NCI-H2081 (cell line): ENCODE measurements at regions not wholly inside any gene's neighbourhood (a gene's known extent, or its start where the extent isn't known, plus 50 kb on each side); places are given as distances from the start of the nearest gene placed in this dataset.

Source experiments
- DNase-seq, 2 experiments: peaks; one replicate each; lab custom pipeline; 2025; lab: John Stamatoyannopoulos, UW

DNA sequence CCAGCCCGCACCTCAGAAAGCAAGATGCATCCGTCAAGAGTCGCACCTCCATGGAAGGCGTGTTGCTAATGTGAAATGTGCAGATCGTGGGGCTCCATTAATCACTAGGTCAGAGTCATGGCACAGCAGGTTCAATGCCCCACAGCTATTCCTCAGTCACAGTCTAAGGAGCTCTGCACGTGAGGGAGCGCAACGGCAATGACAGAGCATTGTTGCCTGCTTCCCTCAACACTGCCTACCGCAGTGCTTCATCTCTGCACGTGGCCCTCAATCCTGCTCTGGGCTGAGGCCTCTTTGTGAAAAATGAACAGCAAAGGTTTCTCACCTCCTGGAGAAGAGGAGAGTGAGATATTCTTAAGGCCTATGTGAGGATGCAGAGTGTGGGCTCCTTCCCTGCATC is 995.2 kb upstream of the TMEM132C start:
- no peak for DNase-seq

- no peak for DNase-seq
These were observed 994.1 kb upstream of the TMEM132C start for GRCh38 chr12:127272864-127273263.

GRCh38 chr12:127273626-127274025 is 993.3 kb upstream of the TMEM132C start:
- DNase-seq = no peak

GRCh38 chr12:127275416-127275815 is 991.6 kb upstream of the TMEM132C start:
- DNase-seq = no peak

DNA sequence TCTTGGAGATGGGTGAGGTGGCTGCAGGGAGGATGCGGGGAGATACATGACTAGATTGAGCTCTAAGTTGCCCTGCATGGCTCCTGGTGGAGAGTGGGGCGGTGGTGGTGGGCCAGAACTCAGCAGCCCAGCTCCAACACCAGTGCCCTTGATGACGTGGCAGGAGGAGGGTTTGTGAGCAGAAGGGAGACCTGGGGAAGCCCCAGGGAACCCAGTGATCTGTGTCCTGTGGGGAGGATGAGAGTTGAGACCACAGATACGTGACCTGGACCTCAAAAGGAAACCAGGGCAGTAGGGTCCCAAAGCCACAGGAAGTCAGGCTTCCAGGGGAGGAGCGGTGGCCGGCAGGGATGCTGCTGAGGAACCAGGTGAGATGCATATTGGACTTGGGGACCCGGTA is 989.1 kb upstream of the TMEM132C start:
- DNase-seq = no peak

- DNase-seq = no peak
These were observed 988.6 kb upstream of the TMEM132C start for GRCh38 chr12:127278351-127278750.

DNA sequence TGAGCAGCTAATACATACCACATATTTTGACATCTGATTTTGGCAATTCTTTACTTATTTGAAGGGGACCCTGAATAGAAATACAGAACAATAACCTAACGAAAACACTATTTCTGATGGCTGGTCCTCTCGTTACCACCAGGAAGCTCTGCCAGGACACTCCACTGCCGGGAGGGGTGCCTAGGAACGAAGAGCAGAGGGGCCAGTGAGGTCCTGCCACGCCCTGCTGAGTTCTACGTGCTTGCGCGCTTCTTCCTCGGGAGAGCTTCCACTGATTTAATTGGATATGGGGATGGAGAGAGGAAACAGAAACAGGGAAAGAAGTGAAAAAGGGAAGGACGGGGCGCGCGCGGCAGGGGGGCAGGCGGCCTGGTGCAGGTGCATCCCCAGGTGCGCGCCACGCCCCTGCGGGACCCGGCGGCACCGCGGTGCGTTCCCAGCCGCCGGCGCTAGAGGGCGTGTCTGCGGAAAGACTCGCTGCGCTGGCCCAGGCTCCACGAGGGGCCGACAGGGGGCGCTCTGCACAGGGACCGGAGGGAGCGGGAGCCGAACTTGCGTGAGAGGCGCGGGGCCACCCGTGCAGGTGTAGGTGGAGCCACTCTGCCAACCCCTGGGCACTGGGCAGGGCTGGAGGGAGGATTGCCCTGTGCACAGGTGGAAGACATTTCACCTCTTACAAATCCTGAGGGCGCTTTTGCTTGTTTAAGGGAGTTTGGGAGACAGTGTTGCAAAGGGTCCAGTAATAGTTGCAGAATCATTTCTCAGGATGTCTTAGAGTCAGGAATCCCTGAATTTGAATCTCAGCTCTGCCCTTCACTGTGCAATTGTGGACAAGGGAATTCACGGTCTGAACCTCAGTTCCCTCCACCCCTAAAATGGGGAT is 986.3 kb upstream of the TMEM132C start:
- peak; percentile 49 to 65 for DNase-seq

GRCh38 chr12:127282786-127283565 is 984.0 kb upstream of the TMEM132C start:
- no peak for DNase-seq

GRCh38 chr12:127284021-127284420 is 982.9 kb upstream of the TMEM132C start:
- DNase-seq = no peak

DNA sequence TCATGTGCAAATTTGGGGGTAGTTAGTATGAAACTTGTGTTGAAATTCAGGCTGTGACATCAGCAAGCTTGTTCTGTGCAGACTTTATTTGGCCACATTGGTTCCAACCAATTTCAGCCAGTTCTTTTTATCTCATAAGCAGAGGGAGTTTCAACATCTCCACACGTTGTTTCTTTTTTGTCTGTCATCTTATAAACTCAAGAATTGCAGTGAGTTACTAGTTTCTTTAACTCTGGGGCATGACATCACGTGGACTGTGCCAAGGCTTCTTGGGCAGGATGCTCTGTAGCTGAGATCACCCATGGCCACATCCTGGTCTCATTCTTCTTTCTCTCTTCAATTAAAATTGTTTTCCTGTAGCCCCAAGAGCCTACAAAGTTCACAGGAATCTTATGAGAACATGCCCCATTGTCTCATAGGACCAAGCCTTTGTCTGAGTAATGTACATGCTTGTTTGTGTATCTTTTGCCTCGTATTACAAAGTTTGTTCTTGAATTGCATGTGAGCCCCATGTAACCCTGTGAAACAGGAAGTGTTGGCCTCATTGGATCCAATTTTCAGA is 982.0 kb upstream of the TMEM132C start:
- DNase-seq = no peak

DNA sequence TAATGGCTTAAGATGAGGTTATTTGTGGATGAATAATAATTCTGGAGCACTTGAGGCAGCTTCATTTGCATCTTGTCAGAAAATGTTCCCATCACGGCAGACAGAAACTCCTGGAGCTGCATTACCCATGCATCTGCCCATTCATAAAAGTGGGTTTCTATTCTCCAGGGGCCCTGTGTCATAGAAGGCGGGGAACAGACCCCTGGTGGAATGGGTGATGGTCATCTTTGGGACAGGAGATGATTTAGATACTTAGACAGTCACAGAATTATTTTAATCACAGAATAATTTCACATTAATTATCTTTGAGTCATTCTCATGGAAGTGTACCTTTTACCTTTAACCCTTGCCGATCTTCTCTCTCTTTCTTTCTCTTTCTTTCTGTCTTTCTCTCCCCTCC is 980.7 kb upstream of the TMEM132C start:
- DNase-seq = no peak

- no peak for DNase-seq
These were observed 979.7 kb upstream of the TMEM132C start for GRCh38 chr12:127287256-127287655.

GRCh38 chr12:127290251-127290650 is 976.7 kb upstream of the TMEM132C start:
- no peak for DNase-seq

- no peak for DNase-seq
These were observed 974.2 kb upstream of the TMEM132C start for GRCh38 chr12:127292736-127293135.

GRCh38 chr12:127293507-127294310 is 973.3 kb upstream of the TMEM132C start:
- DNase-seq = peak; percentile 28 to 33

- no peak for DNase-seq
These were observed 972.2 kb upstream of the TMEM132C start for GRCh38 chr12:127294651-127295210.

DNA sequence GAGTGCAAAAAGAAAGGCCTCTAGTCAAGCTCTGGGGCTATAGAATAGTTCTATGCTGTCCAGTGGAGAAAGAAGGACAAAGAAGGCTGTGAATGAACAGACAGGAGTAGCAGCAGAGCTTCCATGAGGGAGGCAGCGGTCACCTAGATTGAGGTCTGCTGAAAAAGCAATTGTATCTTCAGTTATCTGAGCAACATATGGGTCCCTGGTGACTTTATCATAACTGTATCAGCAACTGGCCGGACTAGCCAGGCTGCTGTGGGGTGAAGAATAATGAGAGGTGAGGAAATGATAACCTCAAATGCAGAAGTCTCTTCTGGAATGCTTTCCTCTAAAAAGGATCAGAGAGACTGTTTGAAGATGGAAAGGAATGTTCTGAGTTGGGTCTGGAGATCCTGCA is 971.3 kb upstream of the TMEM132C start:
- no peak for DNase-seq

DNA sequence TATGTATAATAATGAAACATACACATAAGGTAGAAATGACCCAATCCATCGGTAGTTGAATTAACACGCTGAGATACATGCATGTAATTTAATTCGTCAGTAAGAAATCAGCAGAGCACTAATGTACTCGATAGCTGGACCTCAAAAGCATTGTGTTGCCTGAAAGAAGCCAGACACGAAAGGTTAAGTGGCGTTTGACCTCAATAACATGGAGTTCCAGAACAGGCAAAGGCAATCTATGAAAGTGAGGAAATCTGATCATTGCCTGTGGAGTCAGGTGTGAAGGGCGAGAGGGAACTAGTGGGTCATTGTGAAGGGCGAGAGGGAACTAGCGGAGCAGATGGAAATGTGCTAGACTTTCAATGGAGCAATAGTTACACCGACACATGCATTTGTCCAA is 970.4 kb upstream of the TMEM132C start:
- DNase-seq = no peak

- DNase-seq = no peak
These were observed 969.6 kb upstream of the TMEM132C start for GRCh38 chr12:127297327-127297726.

DNA sequence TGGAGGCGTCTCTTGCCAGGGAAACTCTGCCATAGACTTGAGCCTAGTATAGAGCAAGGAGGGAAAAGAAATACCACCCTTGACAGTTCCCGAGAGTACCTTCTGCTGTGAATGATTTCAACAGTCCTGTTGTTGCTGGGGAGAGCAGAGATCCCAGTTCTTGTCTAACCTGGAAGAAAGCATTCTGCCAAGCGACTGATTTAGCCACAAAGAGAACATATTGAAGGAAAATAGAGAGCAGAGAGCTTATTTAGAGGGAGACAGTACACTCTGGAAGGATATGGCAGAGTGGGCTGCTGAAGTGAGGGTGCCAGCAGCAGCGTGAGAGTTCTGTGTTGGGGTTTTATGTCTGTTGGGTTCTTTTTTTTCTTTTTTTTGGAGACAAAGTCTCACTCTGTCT is 966.9 kb upstream of the TMEM132C start:
- DNase-seq = no peak

GRCh38 chr12:127300753-127301152 is 966.2 kb upstream of the TMEM132C start:
- no peak for DNase-seq

- no peak for DNase-seq
These were observed 965.1 kb upstream of the TMEM132C start for GRCh38 chr12:127301876-127302275.
